H9 (cell line): ENCODE measurements at regions not wholly inside any gene's neighbourhood (a gene's known extent, or its start where the extent isn't known, plus 50 kb on each side); places are given as distances from the start of the nearest gene placed in this dataset.

Experiments
- DNase-seq: peaks from one replicate; pipeline ENCODE4 v3.0.0-alpha.2; 2017
- H2AFZ ChIP-seq: one replicate; pipeline ENCODE4 v1.6.1; 2013; ENCODE audit warnings: mild to moderate bottlenecking, low read length, control low read depth, moderate library complexity
- H2AK5ac ChIP-seq: 2 replicates; pipeline ENCODE4 v1.6.1; 2013; ENCODE audit warnings: low read length, control low read depth, mixed read lengths; ENCODE audit not compliant: insufficient read length
- H2BK120ac ChIP-seq: one replicate; pipeline ENCODE4 v1.6.1; 2013; ENCODE audit warnings: low read depth, mild to moderate bottlenecking, low read length, control low read depth, inconsistent platforms; ENCODE audit not compliant: poor library complexity, severe bottlenecking
- H2BK12ac ChIP-seq: 2 replicates; pipeline ENCODE4 v1.6.1; 2013; ENCODE audit warnings: low read length, control low read depth, mixed read lengths, low read depth; ENCODE audit not compliant: insufficient read length
- H2BK15ac ChIP-seq: 2 replicates; pipeline ENCODE4 v1.6.1; 2013; ENCODE audit warnings: low read depth, low read length, control low read depth
- H2BK20ac ChIP-seq: one replicate; pipeline ENCODE4 v1.6.1; 2013; ENCODE audit warnings: low read depth, mild to moderate bottlenecking, low read length, control low read depth, inconsistent platforms; ENCODE audit not compliant: poor library complexity, severe bottlenecking
- H2BK5ac ChIP-seq: 2 replicates; pipeline ENCODE4 v1.6.1; 2013; ENCODE audit warnings: low read length, control low read depth, mixed read lengths; ENCODE audit not compliant: insufficient read length
- H3K14ac ChIP-seq: 2 replicates; pipeline ENCODE4 v1.6.1; 2013; ENCODE audit warnings: low read length, control low read depth; ENCODE audit not compliant: insufficient read depth
- H3K18ac ChIP-seq: 2 replicates; pipeline ENCODE4 v1.6.1; 2013; ENCODE audit warnings: low read depth, mild to moderate bottlenecking, mixed read lengths, low read length, control low read depth; ENCODE audit not compliant: insufficient read length
- H3K23ac ChIP-seq: 2 replicates; pipeline ENCODE4 v1.6.1; 2013; ENCODE audit warnings: low read length, control low read depth, mixed read lengths, low read depth; ENCODE audit not compliant: insufficient read length
- H3K23me2 ChIP-seq: 2 replicates; pipeline ENCODE4 v1.6.1; 2013; ENCODE audit warnings: low read depth, mild to moderate bottlenecking, mixed read lengths, low read length, control low read depth; ENCODE audit not compliant: insufficient read length, poor library complexity, severe bottlenecking
- H3K27ac ChIP-seq: 2 replicates; pipeline ENCODE4 v1.5.1; 2013; ENCODE audit warnings: low read length, control low read depth, mixed read lengths, low read depth; ENCODE audit not compliant: insufficient read length
- H3K27me3 ChIP-seq: 2 replicates; pipeline ENCODE4 v1.6.1; 2013; ENCODE audit warnings: low read length, control low read depth, inconsistent platforms; ENCODE audit not compliant: insufficient read depth
- H3K4ac ChIP-seq: 2 replicates; pipeline ENCODE4 v1.6.1; 2013; ENCODE audit warnings: low read depth, mild to moderate bottlenecking, control low read depth, inconsistent platforms, low read length, moderate library complexity
- H3K4me1 ChIP-seq: 2 replicates; pipeline ENCODE4 v1.6.1; 2013; ENCODE audit warnings: low read length, control low read depth, inconsistent platforms; ENCODE audit not compliant: insufficient read depth
- H3K4me2 ChIP-seq: 2 replicates; pipeline ENCODE4 v1.6.1; 2013; ENCODE audit warnings: low read length, control low read depth, mixed read lengths; ENCODE audit not compliant: insufficient read length, insufficient read depth
- H3K56ac ChIP-seq: 2 replicates; pipeline ENCODE4 v1.6.1; 2013; ENCODE audit warnings: low read depth, mild to moderate bottlenecking, mixed read lengths, low read length, control low read depth; ENCODE audit not compliant: insufficient read length
- H3K79me1 ChIP-seq: 2 replicates; pipeline ENCODE4 v1.6.1; 2013; ENCODE audit warnings: low read depth, mild to moderate bottlenecking, moderate library complexity, low read length, control low read depth, inconsistent platforms; ENCODE audit not compliant: insufficient read depth, poor library complexity, severe bottlenecking
- H3K79me2 ChIP-seq: 2 replicates; pipeline ENCODE4 v1.6.1; 2013; ENCODE audit warnings: low read length, control low read depth, inconsistent platforms; ENCODE audit not compliant: insufficient read depth
- H3K9ac ChIP-seq: 2 replicates; pipeline ENCODE4 v1.6.1; 2013; ENCODE audit warnings: low read length, control low read depth, mixed read lengths; ENCODE audit not compliant: insufficient read length; ENCODE audit errors: extremely low read depth
- H3K9me3 ChIP-seq: one replicate; pipeline ENCODE4 v1.6.1; 2013; ENCODE audit warnings: low read depth, low read length, inconsistent platforms; ENCODE audit not compliant: control insufficient read depth
- H3T11ph ChIP-seq: one replicate; pipeline ENCODE4 v1.6.1; 2013; ENCODE audit warnings: mild to moderate bottlenecking, low read length, control low read depth, inconsistent platforms
- H4K20me1 ChIP-seq: one replicate; pipeline ENCODE4 v1.6.1; 2013; ENCODE audit not compliant: control insufficient read depth, insufficient read length, insufficient read depth
- H4K5ac ChIP-seq: 2 replicates; pipeline ENCODE4 v1.6.1; 2013; ENCODE audit warnings: low read depth, mild to moderate bottlenecking, mixed read lengths, low read length, control low read depth; ENCODE audit not compliant: insufficient read length
- H4K8ac ChIP-seq: replicated peaks from 2 replicates; pipeline ENCODE4 v1.6.1; 2013; ENCODE audit warnings: low read length, control low read depth, mixed read lengths, low read depth; ENCODE audit not compliant: insufficient read length
- H4K91ac ChIP-seq: 2 replicates; pipeline ENCODE4 v1.6.1; 2013; ENCODE audit warnings: low read depth, mild to moderate bottlenecking, moderate library complexity, mixed read lengths, low read length, control low read depth; ENCODE audit not compliant: insufficient read length
- H3K27ac Mint-ChIP-seq, 3 experiments: 2 replicates in 2 of 3; 3 replicates in 1 of 3; pipeline ENCODE4 v1.8.0; 2020 to 2021; ENCODE audit warnings: mixed read lengths in 3 of 3, mild to moderate bottlenecking in 1 of 3, moderate library complexity in 1 of 3
- H3K27me3 Mint-ChIP-seq: 2 replicates; pipeline ENCODE4 v1.8.0; 2021; ENCODE audit warnings: low read depth, mild to moderate bottlenecking, moderate library complexity, mixed read lengths
- H3K36me3 Mint-ChIP-seq, 3 experiments: 2 replicates in 2 of 3; 3 replicates in 1 of 3; pipeline ENCODE4 v1.8.0; 2020 to 2021; ENCODE audit warnings: low read depth in 3 of 3, mixed read lengths in 3 of 3; ENCODE audit not compliant: insufficient read depth in 1 of 3
- H3K4me1 Mint-ChIP-seq, 2 experiments: 2 replicates each; pipeline ENCODE4 v1.8.0; 2020; ENCODE audit warnings: mixed read lengths in 2 of 2
- H3K4me3 Mint-ChIP-seq, 2 experiments: 2 replicates in 1 of 2; 3 replicates in 1 of 2; pipeline ENCODE4 v1.8.0; 2020 to 2021; ENCODE audit warnings: mild to moderate bottlenecking in 2 of 2, mixed read lengths in 2 of 2, moderate library complexity in 1 of 2
- H3K9me3 Mint-ChIP-seq, 2 experiments: 2 replicates in 1 of 2; 3 replicates in 1 of 2; pipeline ENCODE4 v1.8.0; 2020; ENCODE audit warnings: mild to moderate bottlenecking in 2 of 2, mixed read lengths in 2 of 2, moderate library complexity in 1 of 2
- CTCF ChIP-seq: fragments of 200-600 bp; sonication (generic); conservative IDR thresholded peaks from 3 replicates; pipeline ENCODE4 v1.8.0; 2021; ENCODE audit warnings: antibody characterized with exemption, mild to moderate bottlenecking

DNA sequence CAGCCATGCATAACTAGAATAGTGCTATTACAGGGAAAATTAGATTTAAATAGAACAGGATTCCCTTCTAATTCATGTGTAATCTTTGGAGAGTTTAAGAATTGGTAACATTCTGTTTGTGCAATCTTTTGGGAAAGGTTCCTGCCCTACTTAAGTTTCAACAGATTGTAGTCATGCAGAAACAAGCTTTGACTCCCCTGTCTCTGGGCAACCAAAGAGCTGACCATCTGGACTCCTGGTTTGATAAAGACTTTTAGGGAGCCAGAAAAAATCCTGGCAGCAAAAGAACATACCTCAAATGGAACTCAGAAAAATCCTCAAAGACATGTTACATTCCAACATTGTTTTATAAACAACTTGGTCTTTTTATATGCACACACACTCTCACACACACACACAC is 191.1 kb upstream of the NEIL3 start:
- Histone ChIP-seq H3K79me1 (no peaks in the 10 kb centered on the region), H3K23me2 (no peaks in the 10 kb centered on the region), H2BK120ac (no peak overlapping the region), H2AFZ (no peak overlapping the region), H3K9ac (no peak overlapping the region), H4K5ac (no peak overlapping the region), H3K23ac (no peak overlapping the region), H4K20me1 (no peaks in the 10 kb centered on the region), H3K79me2 (no peaks in the 10 kb centered on the region), H2BK15ac (no peak overlapping the region), H2BK5ac (no peak overlapping the region), H3T11ph (no peak overlapping the region), H3K56ac (no peak overlapping the region), H3K4me1 (no peaks in the 10 kb centered on the region), H3K27ac (no peak overlapping the region), H3K14ac (no peak overlapping the region), H3K9me3 (no peaks in the 10 kb centered on the region), H2BK12ac (no peak overlapping the region), H2AK5ac (no peak overlapping the region), H2BK20ac (no peak overlapping the region), H4K91ac (no peak overlapping the region), H3K18ac (no peak overlapping the region), H3K27me3 (no peaks in the 10 kb centered on the region), H3K4me2 (no peak overlapping the region), H4K8ac (no peak overlapping the region), H3K4ac (no peak overlapping the region)
- TF ChIP-seq CTCF, result no peak
- Mint-ChIP-seq H3K4me3 (no peak overlapping the region), H3K36me3 (peaks cover 3 to 16% (median 7%) of the 10 kb centered on the region in 3 experiments; a peak in 6 of 7 replicates), H3K27ac (no peak overlapping the region), H3K9me3 (peaks cover 11 to 14% of the 10 kb centered on the region in 2 experiments), H3K27me3 (no peaks in the 10 kb centered on the region), H3K4me1 (peaks cover 15 to 24% of the 10 kb centered on the region in 2 experiments)
- DNase-seq, result no peak
